ENCODE measurements at regions not wholly inside any gene's neighbourhood (a gene's known extent, or its start where the extent isn't known, plus 50 kb on each side); places are given as distances from the start of the nearest gene placed in this dataset.
"Not testable (repeated sequence)": the region's sequence is repeated elsewhere in the genome, so short reads cannot be mapped to it uniquely, and the experiment has no call there.

DNA sequence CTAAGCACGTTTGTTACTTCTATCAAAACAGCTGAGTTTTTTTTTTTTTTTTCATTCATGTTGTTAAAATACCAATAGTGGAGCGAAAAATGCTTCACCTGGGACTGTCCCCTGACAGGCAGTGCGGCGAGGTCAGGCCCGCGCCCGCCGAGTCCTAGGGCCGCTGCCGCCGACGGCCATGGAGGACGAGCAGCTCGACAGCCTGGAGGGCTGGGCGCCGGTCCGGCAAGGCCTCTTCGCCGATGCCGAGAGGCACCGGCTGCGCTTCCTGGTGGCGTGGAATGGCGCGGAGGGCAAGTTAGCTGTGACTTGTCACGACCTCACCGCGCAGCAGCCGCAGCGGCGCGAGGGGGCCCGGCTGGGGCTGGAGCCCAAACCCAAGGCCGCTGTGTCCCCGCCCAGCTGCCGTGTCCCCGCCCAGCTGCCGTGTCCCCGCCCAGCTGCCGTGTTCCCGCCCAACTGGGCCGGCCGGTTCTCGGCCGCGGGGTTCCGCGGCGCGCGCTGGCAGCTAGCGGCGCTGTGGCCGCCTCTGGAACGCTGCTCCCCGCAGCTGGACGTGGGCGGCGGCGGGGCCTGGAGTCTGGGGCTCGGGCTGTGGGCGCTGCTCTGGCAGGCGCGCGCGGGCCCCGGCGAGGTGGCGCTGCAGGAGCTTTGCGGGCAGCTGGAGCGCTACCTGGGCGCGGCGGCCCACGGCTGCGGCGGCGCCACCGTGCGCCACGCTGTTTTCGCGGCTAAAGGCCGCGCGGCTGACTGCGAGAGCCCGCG lies 56.7 kb upstream of the GOLGA8R start:
- H3K27ac ChIP-seq: peak overlapping the region; percentile 71
- H3K36me3 ChIP-seq (ENCODE audit: insufficient read depth in 1 of 2, low read depth in 1 of 2); H3K9me3 ChIP-seq; intact Hi-C loops (cut with DNase I); H3K27me3 ChIP-seq (ENCODE audit: insufficient read depth in 3 of 3, low read length in 2 of 3); H3K4me1 ChIP-seq: not testable (repeated sequence)
- ATAC-seq (peak; percentile 96 to 100 (median 98)), DNase-seq (peak; percentile 67 to 73)
- 0% methylated on average over 15 to 25 of the region's 89 CpGs for WGBS, 3 donors
- peak overlapping the region; percentile 63 for H3K4me3 ChIP-seq

GRCh38 chr15:30471366-30471749 lies 57.3 kb upstream of the GOLGA8R start:
- peak overlapping the region; percentile 63 for H3K4me3 ChIP-seq
- intact Hi-C loops (cut with DNase I); DNase-seq; H3K4me1 ChIP-seq; H3K9me3 ChIP-seq; H3K27me3 ChIP-seq (ENCODE audit: insufficient read depth in 3 of 3, low read length in 2 of 3); H3K36me3 ChIP-seq (ENCODE audit: insufficient read depth in 1 of 2, low read depth in 1 of 2): not testable (repeated sequence)
- peak in 2 of 4 donors; percentile 25 to 41 for ATAC-seq
- peak overlapping the region; percentile 71 for H3K27ac ChIP-seq
- no CpG with 5 or more reads among the region's 34 CpGs for WGBS, 3 donors

DNA sequence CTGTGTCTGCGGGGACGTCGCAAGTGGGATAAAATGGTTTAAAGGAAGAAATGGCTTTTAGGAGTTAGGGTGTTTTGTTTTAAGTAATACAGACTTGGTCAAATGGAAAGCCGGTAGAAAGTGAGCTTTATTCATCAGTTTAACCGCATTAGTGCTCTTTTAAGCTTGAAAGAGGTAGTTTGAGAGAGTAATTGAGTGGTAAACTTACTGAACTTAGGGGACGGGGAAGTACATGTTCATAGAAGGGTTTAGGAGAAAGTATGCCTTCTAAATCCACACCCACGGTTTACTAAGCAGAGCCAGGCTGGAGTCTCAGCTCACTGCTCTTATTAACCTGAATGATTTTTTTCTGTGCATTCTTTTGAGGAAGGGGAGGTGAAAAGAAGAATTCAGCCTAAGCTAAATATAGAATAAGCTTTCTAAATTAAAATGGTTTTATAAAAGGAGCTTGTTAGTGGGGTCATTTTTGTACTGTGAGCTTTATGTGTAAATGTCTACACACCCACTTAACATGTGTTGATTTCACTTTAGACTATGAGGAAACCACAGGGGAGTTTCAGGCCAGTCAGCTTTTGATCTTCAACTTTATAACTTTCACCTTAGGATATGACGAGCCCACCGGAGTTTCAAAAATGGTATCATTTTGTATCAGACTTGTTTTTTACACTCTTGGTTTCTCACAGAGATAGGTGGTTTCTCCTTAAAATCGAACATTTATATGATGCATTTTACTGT lies 57.9 kb upstream of the GOLGA8R start:
- intact Hi-C loops (cut with DNase I): not testable (repeated sequence)
- no CpG with 5 or more reads among the region's 10 CpGs for WGBS, 3 donors

DNA sequence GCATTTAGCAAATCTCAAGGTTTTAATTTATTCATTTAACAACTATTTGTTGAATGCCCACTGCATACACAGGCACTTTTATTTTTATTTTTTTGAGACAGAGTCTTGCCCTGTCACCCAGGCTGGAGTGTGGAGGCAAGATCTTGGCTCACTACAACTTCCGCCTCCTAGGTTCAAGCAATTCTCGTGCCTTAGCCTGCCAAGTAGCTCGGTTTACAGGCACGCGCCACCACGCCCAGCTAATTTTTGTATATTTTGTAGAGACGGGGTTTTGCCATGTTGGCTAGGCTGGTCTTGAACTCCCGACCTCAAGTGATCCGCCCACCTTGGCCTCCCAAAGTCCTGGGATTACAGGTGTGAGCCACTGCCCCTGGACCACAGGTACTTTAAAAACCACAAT lies 67.0 kb upstream of the GOLGA8Q start:
- H3K9me3 ChIP-seq; intact Hi-C loops (cut with DNase I); H3K4me3 ChIP-seq; H3K4me1 ChIP-seq; DNase-seq; H3K27me3 ChIP-seq (ENCODE audit: insufficient read depth in 3 of 3, low read length in 2 of 3); ATAC-seq; H3K27ac ChIP-seq: not testable (repeated sequence)
- WGBS, 3 donors: 89 to 98% (median 94%) methylated on average over 8 to 9 of the region's 9 CpGs
- H3K36me3 ChIP-seq (ENCODE audit: insufficient read depth in 1 of 2, low read depth in 1 of 2): peaks cover 0 to 32% of the 10 kb centered on the region in 2 donors

More for the DNA sequence above, 57.9 kb upstream of the GOLGA8R start:
- not testable (repeated sequence) for ATAC-seq; H3K4me3 ChIP-seq; H3K27me3 ChIP-seq (ENCODE audit: insufficient read depth in 3 of 3, low read length in 2 of 3); H3K27ac ChIP-seq; H3K4me1 ChIP-seq; H3K9me3 ChIP-seq; H3K36me3 ChIP-seq (ENCODE audit: insufficient read depth in 1 of 2, low read depth in 1 of 2); DNase-seq

- H3K9me3 ChIP-seq; intact Hi-C loops (cut with DNase I); H3K4me1 ChIP-seq; H3K4me3 ChIP-seq; ATAC-seq; H3K27me3 ChIP-seq (ENCODE audit: insufficient read depth in 3 of 3, low read length in 2 of 3); H3K27ac ChIP-seq: not testable (repeated sequence)
- DNase-seq: peak in 1 of 2 donors; percentile 4
- WGBS, 3 donors: 82 to 91% (median 82%) methylated on average over 15 to 17 of the region's 17 CpGs
- peaks cover 0 to 25% of the 10 kb centered on the region in 2 donors for H3K36me3 ChIP-seq (ENCODE audit: insufficient read depth in 1 of 2, low read depth in 1 of 2)
Observed at GRCh38 chr15:30489237-30489636, 62.6 kb upstream of the GOLGA8Q start.

- H3K27me3 ChIP-seq (ENCODE audit: insufficient read depth in 3 of 3, low read length in 2 of 3); intact Hi-C loops (cut with DNase I); DNase-seq; H3K4me3 ChIP-seq; H3K4me1 ChIP-seq; ATAC-seq; H3K9me3 ChIP-seq; H3K27ac ChIP-seq: not testable (repeated sequence)
- 50 to 93% (median 56%) methylated on average over 1 of the region's 1 CpG for WGBS, 3 donors
- H3K36me3 ChIP-seq (ENCODE audit: insufficient read depth in 1 of 2, low read depth in 1 of 2): peaks cover 0 to 19% of the 10 kb centered on the region in 2 donors
Observed at GRCh38 chr15:30490334-30490733, 61.5 kb upstream of the GOLGA8Q start.

DNA sequence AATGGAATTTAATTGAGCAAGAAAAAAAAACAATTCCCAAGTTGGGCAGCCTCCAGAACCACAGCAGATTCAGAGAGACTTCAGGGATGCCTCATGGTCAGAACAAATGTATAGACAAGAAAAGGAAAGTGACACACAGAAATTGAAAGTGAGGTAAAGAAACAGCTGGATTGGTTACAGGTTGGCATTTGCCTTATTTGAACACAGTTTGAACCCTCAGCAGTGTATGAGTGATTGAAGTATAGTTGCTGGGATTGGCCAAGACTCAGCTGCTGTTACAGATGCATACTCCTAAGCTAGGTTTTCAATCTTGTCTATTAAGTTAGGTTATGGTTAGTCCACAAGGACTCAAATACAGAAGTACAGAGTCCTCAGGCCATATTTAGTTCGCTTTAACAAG lies 57.9 kb upstream of the GOLGA8Q start:
- H3K4me1 ChIP-seq; intact Hi-C loops (cut with DNase I); H3K27ac ChIP-seq; H3K36me3 ChIP-seq (ENCODE audit: insufficient read depth in 1 of 2, low read depth in 1 of 2); H3K4me3 ChIP-seq; DNase-seq; H3K27me3 ChIP-seq (ENCODE audit: insufficient read depth in 3 of 3, low read length in 2 of 3); H3K9me3 ChIP-seq; ATAC-seq: not testable (repeated sequence)
- WGBS, 3 donors: no CpG with 5 or more reads among the region's 1 CpG

DNA sequence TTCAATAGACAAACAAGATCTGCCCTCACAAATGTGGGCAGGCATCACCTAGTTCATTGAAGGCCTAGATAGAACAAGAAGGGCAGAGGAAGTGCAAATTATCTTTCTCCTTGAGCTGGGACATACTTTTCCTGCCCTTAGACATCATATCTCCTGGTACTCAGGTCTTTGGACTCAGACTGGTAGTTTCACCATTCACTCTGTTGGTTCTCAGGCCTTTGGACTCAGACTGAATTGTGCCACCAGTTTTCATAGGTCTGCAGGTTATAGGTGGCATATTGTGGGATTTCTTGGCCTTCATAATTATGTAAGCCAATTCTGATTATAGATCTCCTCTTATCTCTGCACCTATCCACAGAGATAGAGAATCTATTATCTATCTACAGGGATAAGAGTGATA lies 54.6 kb upstream of the GOLGA8Q start:
- H3K9me3 ChIP-seq; H3K36me3 ChIP-seq (ENCODE audit: insufficient read depth in 1 of 2, low read depth in 1 of 2); H3K27me3 ChIP-seq (ENCODE audit: insufficient read depth in 3 of 3, low read length in 2 of 3); H3K4me3 ChIP-seq; intact Hi-C loops (cut with DNase I); DNase-seq; H3K27ac ChIP-seq; ATAC-seq; H3K4me1 ChIP-seq: not testable (repeated sequence)

DNA sequence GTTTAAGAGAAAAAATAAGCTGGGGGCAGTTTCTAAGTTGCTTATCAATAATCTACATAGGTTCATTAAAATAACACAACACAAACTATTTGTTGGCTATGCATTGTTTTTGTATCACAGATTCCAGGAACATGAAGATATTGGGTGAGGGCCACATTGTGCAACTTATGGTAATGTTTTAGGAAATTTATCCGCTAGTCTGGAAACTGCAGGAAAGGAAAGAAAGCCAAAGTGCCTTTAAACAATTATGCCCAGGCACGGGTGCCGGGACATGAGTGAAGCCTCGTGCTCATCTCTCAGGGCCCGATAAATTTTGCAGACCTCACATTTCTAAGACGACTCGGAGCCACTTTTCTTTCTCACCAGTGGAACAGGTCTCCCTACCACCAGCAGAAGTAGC lies 52.6 kb upstream of the GOLGA8Q start:
- whole genome bisulfite sequencing, 3 donors: no CpG with 5 or more reads among the region's 7 CpGs
- H3K36me3 ChIP-seq (ENCODE audit: insufficient read depth in 1 of 2, low read depth in 1 of 2); H3K27me3 ChIP-seq (ENCODE audit: insufficient read depth in 3 of 3, low read length in 2 of 3); ATAC-seq; H3K4me3 ChIP-seq; intact Hi-C loops (cut with DNase I); H3K4me1 ChIP-seq; H3K27ac ChIP-seq; DNase-seq; H3K9me3 ChIP-seq: not testable (repeated sequence)

DNA sequence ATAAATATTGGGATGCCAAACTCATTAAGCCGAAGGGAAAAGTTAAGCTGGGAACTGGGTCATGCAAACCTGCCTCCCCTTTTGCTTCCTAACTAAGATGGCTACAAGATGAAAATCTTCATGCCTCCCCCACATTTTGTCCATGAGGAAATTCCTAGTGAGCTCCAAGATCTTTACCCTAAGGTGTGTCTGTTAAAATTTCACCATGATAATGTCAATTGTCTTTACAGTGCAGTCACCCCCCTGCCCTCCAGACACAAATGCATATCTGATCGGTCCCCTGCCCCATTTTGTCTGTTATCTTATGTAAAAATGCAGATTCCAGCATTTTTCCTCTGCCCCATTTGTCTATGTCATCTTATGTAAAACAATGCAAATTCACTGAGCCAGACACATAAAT lies 51.3 kb upstream of the GOLGA8Q start:
- H3K36me3 ChIP-seq (ENCODE audit: insufficient read depth in 1 of 2, low read depth in 1 of 2); intact Hi-C loops (cut with DNase I); H3K9me3 ChIP-seq; ATAC-seq; H3K4me3 ChIP-seq; H3K27ac ChIP-seq; H3K4me1 ChIP-seq; DNase-seq; H3K27me3 ChIP-seq (ENCODE audit: insufficient read depth in 3 of 3, low read length in 2 of 3): not testable (repeated sequence)
- WGBS, 3 donors: 94 to 99% (median 96%) methylated on average over 1 of the region's 2 CpGs

All from psoas muscle (tissue), 7 donors.